ENCODE measurements at regions not wholly inside any gene's neighbourhood (a gene's known extent, or its start where the extent isn't known, plus 50 kb on each side); places are given as distances from the start of the nearest gene placed in this dataset.

GRCh38 chr9:16076511-16076910 is 523.7 kb downstream of the CCDC171 start:
- no peak for TF ChIP-seq AR (CRISPR knock-in tag; IDR thresholded peaks at IDR 0.05)
- no peak for TF ChIP-seq CTCF (IDR thresholded peaks at IDR 0.05)
- TF ChIP-seq FOXJ3 (CRISPR knock-in tag; IDR thresholded peaks at IDR 0.05; ENCODE audit: borderline replicate concordance) = no peak
- TF ChIP-seq USF2 (CRISPR knock-in tag; IDR thresholded peaks at IDR 0.05) = no peak
- TF ChIP-seq KAT7 (CRISPR knock-in tag; IDR thresholded peaks at IDR 0.05; ENCODE audit: borderline replicate concordance) = no peak
- TF ChIP-seq STAT6 (CRISPR knock-in tag; conservative IDR thresholded peaks at IDR 0.05; ENCODE audit: low read depth) = no peak
- no peak for TF ChIP-seq ZNF317 (CRISPR knock-in tag; IDR thresholded peaks at IDR 0.05; ENCODE audit: borderline replicate concordance, low read depth)
- TF ChIP-seq HMGXB4 (CRISPR knock-in tag; IDR thresholded peaks at IDR 0.05) = no peak
